A673 (cell line): ENCODE measurements at regions not wholly inside any gene's neighbourhood (a gene's known extent, or its start where the extent isn't known, plus 50 kb on each side); places are given as distances from the start of the nearest gene placed in this dataset.
"Not testable (repeated sequence)": the region's sequence is repeated elsewhere in the genome, so short reads cannot be mapped to it uniquely, and the experiment has no call there.

Experiments used
- BruUV-seq: library from RNA; stranded (reverse); fragments of 400-500 nt; replicated peaks from 2 replicates; lab custom pipeline; 2021; lab: Mats Ljungman, UMichigan
- CTCF ChIA-PET: fragments of 300-600 bp; sonication (Branson Sonifier 250); formaldehyde crosslinking; loops from one replicate; lab custom pipeline; 2022; ENCODE audit warnings: antibody characterized with exemption; lab: Charles Lee
- POLR2A ChIA-PET: fragments of 300-600 bp; sonication (Branson Sonifier 250); formaldehyde crosslinking; loops from one replicate; lab custom pipeline; 2022; ENCODE audit warnings: antibody characterized with exemption; ENCODE audit not compliant: low non-redundant PET; lab: Charles Lee
- DNase-seq: peaks from one replicate; pipeline ENCODE4 v3.0.0-alpha.2; 2015; ENCODE audit warnings: low spot score
- H3K27ac ChIP-seq: fragments of 200-600 bp; sonication (generic); 2 replicates; pipeline ENCODE4 v1.5.1; 2016; ENCODE audit warnings: mixed run types, low read depth, mild to moderate bottlenecking, mixed read lengths, antibody characterized with exemption, low read length; ENCODE audit not compliant: poor library complexity, severe bottlenecking
- H3K27me3 ChIP-seq: fragments of 200-600 bp; sonication (generic); replicated peaks from 2 replicates; pipeline ENCODE4 v1.6.1; 2017; ENCODE audit warnings: mixed run types, low read depth, mild to moderate bottlenecking, mixed read lengths, antibody characterized with exemption, low read length; ENCODE audit not compliant: insufficient read depth, poor library complexity
- H3K36me3 ChIP-seq: fragments of 200-600 bp; sonication (generic); 2 replicates; pipeline ENCODE4 v1.6.1; 2016; ENCODE audit warnings: mixed run types, mild to moderate bottlenecking, mixed read lengths, antibody characterized with exemption, low read length; ENCODE audit not compliant: insufficient read depth, poor library complexity, severe bottlenecking
- H3K4me1 ChIP-seq: fragments of 200-600 bp; sonication (generic); 2 replicates; pipeline ENCODE4 v1.6.1; 2017; ENCODE audit warnings: mixed run types, mild to moderate bottlenecking, mixed read lengths, antibody characterized with exemption, low read length; ENCODE audit not compliant: insufficient read depth, poor library complexity, severe bottlenecking
- H3K4me3 ChIP-seq: fragments of 200-600 bp; sonication (generic); 2 replicates; pipeline ENCODE4 v1.5.1; 2016; ENCODE audit warnings: low read depth, mixed run types, mild to moderate bottlenecking, mixed read lengths, low read length; ENCODE audit not compliant: poor library complexity, severe bottlenecking
- H3K9me3 ChIP-seq: fragments of 200-600 bp; sonication (generic); 2 replicates; pipeline ENCODE4 v1.6.1; 2016; ENCODE audit warnings: mixed run types, low read depth, mild to moderate bottlenecking, mixed read lengths, antibody characterized with exemption, low read length; ENCODE audit not compliant: poor library complexity, severe bottlenecking
- CTCF ChIP-seq: fragments of 300-800, 200-600 bp; sonication (generic); conservative IDR thresholded peaks from 2 replicates; pipeline ENCODE4 v1.5.1; 2017; ENCODE audit warnings: low read depth, mild to moderate bottlenecking, antibody characterized with exemption, low read length, moderate library complexity, mixed read lengths
- EZH2 ChIP-seq: fragments of 200-600 bp; sonication (generic); IDR thresholded peaks from 2 replicates; pipeline ENCODE4 v1.6.1; 2017; ENCODE audit warnings: borderline replicate concordance, low read depth, mild to moderate bottlenecking, mixed read lengths, antibody characterized with exemption, low read length; ENCODE audit not compliant: poor library complexity, severe bottlenecking
- intact Hi-C: fragments of 100-400 bp; cut with micrococcal nuclease; formaldehyde crosslinking; loops from one replicate; pipeline ENCODE4 v1.10.0; 2022; ENCODE audit not compliant: unreplicated experiment

DNA sequence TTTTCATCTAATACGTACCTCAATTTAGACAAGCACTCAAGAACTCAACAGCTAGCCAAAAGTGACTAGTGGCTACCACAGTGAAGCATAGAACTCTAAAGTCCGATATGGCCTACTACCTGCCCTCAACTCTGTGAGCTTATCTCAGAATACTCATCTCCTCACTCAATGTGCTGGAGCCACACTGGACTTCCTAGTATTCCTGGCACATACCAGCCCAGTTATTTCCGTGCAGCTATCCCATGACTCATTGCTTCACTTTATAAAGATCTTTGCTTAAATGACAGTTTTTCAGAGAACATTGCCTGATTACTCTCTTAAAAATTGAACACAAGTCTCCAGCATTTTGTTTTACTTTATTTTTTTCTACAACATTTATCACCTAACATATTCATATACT is 524.7 kb downstream of the PYDC2 start:
- no peaks in the 10 kb centered on the region for H3K4me1 ChIP-seq
- ChIA-PET POLR2A (no interaction called here), CTCF (no interaction called here)
- no TSS peak for BruUV-seq
- H3K27me3 ChIP-seq: no peaks in the 10 kb centered on the region
- no peak for DNase-seq
- H3K27ac ChIP-seq: no peak overlapping the region
- no peaks in the 10 kb centered on the region for H3K9me3 ChIP-seq
- no peak overlapping the region for H3K4me3 ChIP-seq
- no peak for TF ChIP-seq EZH2
- TF ChIP-seq CTCF: no peak
- intact Hi-C loops: no loop called here
- no peaks in the 10 kb centered on the region for H3K36me3 ChIP-seq

DNA sequence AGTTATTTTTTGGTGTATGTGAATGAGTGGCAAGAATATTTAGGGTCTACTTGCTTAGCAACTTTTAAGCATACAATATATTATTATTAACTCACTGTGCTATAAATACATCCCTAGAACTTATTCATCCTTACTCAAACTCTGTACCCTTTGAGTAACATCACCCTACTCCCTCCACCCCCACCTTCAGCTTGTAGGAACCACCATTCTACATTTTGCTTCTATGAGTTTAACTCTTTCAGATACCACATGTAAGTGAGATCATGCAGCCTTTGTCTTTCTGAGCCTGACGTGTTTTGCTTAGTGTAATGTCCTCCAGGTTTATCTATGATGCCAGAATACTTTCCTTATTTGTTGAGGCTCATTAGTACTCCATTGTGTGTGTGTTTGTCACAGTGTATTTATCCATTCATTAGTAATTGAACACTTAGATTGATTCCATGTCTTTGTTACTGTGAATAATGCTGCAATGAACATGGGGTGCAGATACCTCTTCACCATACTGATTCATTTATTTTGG is 526.9 kb downstream of the PYDC2 start:
- POLR2A ChIA-PET: no interaction called here
- Histone ChIP-seq H3K4me1 (no peaks in the 10 kb centered on the region), H3K36me3 (no peaks in the 10 kb centered on the region), H3K9me3 (no peaks in the 10 kb centered on the region), H3K4me3 (no peak overlapping the region), H3K27ac (no peak overlapping the region), H3K27me3 (no peaks in the 10 kb centered on the region)
- CTCF ChIA-PET: no interaction called here
- intact Hi-C loops: no loop called here
- no peak for DNase-seq
- BruUV-seq: no TSS peak
- TF ChIP-seq CTCF (no peak), EZH2 (no peak)

- H3K4me1 ChIP-seq, H3K9me3 ChIP-seq, H3K36me3 ChIP-seq, H3K27ac ChIP-seq, DNase-seq, H3K27me3 ChIP-seq, H3K4me3 ChIP-seq, intact Hi-C loops, BruUV-seq, POLR2A ChIA-PET, CTCF ChIA-PET: not testable (repeated sequence)
Measured at GRCh38 chr3:191993952-191994351, 533.0 kb downstream of the PYDC2 start.

DNA sequence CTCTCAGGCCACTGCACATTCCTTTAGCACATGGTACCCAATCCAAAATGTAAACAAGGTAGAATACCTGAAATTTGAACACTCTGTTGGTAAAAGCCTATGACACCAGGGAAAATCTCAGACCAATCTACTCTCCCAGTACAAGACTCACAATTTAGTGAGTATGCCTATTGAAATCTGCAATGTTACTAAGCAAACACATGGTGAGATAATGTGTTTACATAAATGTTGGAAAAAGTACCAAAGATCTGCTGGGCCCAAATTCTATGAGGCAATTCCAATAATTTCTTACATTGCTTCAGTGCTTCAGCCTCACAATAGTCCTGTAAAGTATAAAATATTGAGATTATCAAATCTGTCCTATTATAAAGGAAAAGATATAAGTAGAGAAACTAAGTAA is 536.1 kb downstream of the PYDC2 start:
- no peak for TF ChIP-seq EZH2
- TF ChIP-seq CTCF: no peak
- H3K9me3 ChIP-seq: no peaks in the 10 kb centered on the region
- no peak for DNase-seq
- no peak overlapping the region for H3K27ac ChIP-seq
- peaks cover 6% of the 10 kb centered on the region for H3K4me1 ChIP-seq
- ChIA-PET CTCF (no interaction called here), POLR2A (no interaction called here)
- intact Hi-C loops: no loop called here
- H3K4me3 ChIP-seq: no peak overlapping the region
- no peaks in the 10 kb centered on the region for H3K27me3 ChIP-seq
- BruUV-seq: no TSS peak
- no peaks in the 10 kb centered on the region for H3K36me3 ChIP-seq
